CD14-positive monocyte (primary cell): ENCODE measurements at regions not wholly inside any gene's neighbourhood (a gene's known extent, or its start where the extent isn't known, plus 50 kb on each side); places are given as distances from the start of the nearest gene placed in this dataset.
"Not testable (repeated sequence)": the region's sequence is repeated elsewhere in the genome, so short reads cannot be mapped to it uniquely, and the experiment has no call there.

Source experiments
- DNase-seq, 3 donors: peaks; one replicate each; pipeline ENCODE4 v3.0.0-alpha.2; 2011 to 2022
- H2AFZ ChIP-seq: 2 replicates; pipeline ENCODE4 v1.6.0; 2012; ENCODE audit warnings: mild to moderate bottlenecking, low read depth, low read length, inconsistent platforms; ENCODE audit not compliant: insufficient read depth, poor library complexity, severe bottlenecking
- H3K27ac ChIP-seq, 2 donors: 1 replicate in 1 of 2; 2 replicates in 1 of 2; pipeline ENCODE4 v1.5.1; 2012 to 2013; ENCODE audit warnings: low read length in 2 of 2, control low read depth in 1 of 2, inconsistent platforms in 1 of 2, low read depth in 1 of 2, mild to moderate bottlenecking in 1 of 2
- H3K27me3 ChIP-seq, 2 donors: one replicate each; pipeline versions ENCODE4 v1.6.0 to v1.6.1; 2011 to 2013; ENCODE audit warnings: low read length in 2 of 2; ENCODE audit not compliant: control insufficient read depth in 2 of 2, insufficient read depth in 2 of 2
- H3K36me3 ChIP-seq, 2 donors: replicated peaks in 1 of 2; 1 replicate in 1 of 2; 2 replicates in 1 of 2; pipeline versions ENCODE4 v1.5.1 to v1.6.1; 2012 to 2013; ENCODE audit warnings: low read length in 2 of 2, control low read depth in 1 of 2, inconsistent platforms in 1 of 2, mild to moderate bottlenecking in 1 of 2; ENCODE audit not compliant: insufficient read depth in 2 of 2, control insufficient read depth in 1 of 2
- H3K4me1 ChIP-seq, 2 donors: 1 replicate in 1 of 2; 2 replicates in 1 of 2; pipeline versions ENCODE4 v1.5.1 to v1.6.1; 2012 to 2013; ENCODE audit warnings: low read length in 2 of 2, control low read depth in 1 of 2, inconsistent platforms in 1 of 2, mild to moderate bottlenecking in 1 of 2, moderate library complexity in 1 of 2; ENCODE audit not compliant: insufficient read depth in 2 of 2, control insufficient read depth in 1 of 2
- H3K4me2 ChIP-seq: replicated peaks from 2 replicates; pipeline ENCODE3; 2012; ENCODE audit warnings: low read length, moderate library complexity, mild to moderate bottlenecking; ENCODE audit not compliant: poor library complexity, severe bottlenecking; ENCODE audit errors: extremely low read depth
- H3K4me3 ChIP-seq, 3 experiments: fragments of 200-600 bp in 1 of 3; sonication (generic) in 1 of 3; replicated peaks in 1 of 3; 1 replicate in 2 of 3; 2 replicates in 1 of 3; pipeline ENCODE4 v1.5.1; 2011 to 2013; ENCODE audit warnings: low read length in 3 of 3, mild to moderate bottlenecking in 3 of 3, control low read depth in 2 of 3, low read depth in 2 of 3, inconsistent platforms in 1 of 3, moderate library complexity in 1 of 3
- H3K79me2 ChIP-seq: 2 replicates; pipeline ENCODE4 v1.6.0; 2012; ENCODE audit warnings: mild to moderate bottlenecking, control low read depth, inconsistent platforms, low read length, moderate library complexity; ENCODE audit not compliant: insufficient read depth
- H3K9ac ChIP-seq: 2 replicates; pipeline ENCODE4 v1.6.0; 2017; ENCODE audit warnings: low read length, mild to moderate bottlenecking; ENCODE audit not compliant: insufficient read depth, poor library complexity, severe bottlenecking
- H3K9me3 ChIP-seq, 2 donors: replicated peaks in 1 of 2; 1 replicate in 1 of 2; 2 replicates in 1 of 2; pipeline versions ENCODE4 v1.5.1 to v1.6.1; 2012 to 2013; ENCODE audit warnings: low read length in 2 of 2, control low read depth in 1 of 2; ENCODE audit not compliant: control insufficient read depth in 1 of 2, insufficient read depth in 1 of 2
- H4K20me1 ChIP-seq: 2 replicates; pipeline ENCODE4 v1.6.0; 2012; ENCODE audit warnings: mild to moderate bottlenecking, low read length, control low read depth, moderate library complexity; ENCODE audit not compliant: insufficient read depth
- H3K27ac Mint-ChIP-seq, 7 donors: one replicate each; pipeline ENCODE4 v1.8.0; 2020; ENCODE audit warnings: mild to moderate bottlenecking in 7 of 7, mixed read lengths in 7 of 7, moderate library complexity in 6 of 7, inconsistent platforms in 2 of 7
- H3K27me3 Mint-ChIP-seq, 3 donors: one replicate each; pipeline ENCODE4 v1.8.0; 2021 to 2022; ENCODE audit warnings: low read depth in 3 of 3, mild to moderate bottlenecking in 3 of 3, mixed read lengths in 3 of 3, moderate library complexity in 3 of 3, inconsistent platforms in 1 of 3
- H3K36me3 Mint-ChIP-seq, 2 donors: one replicate each; pipeline ENCODE4 v1.8.0; 2020; ENCODE audit warnings: mixed read lengths in 2 of 2, inconsistent platforms in 1 of 2, mild to moderate bottlenecking in 1 of 2
- H3K4me1 Mint-ChIP-seq: one replicate; pipeline ENCODE4 v1.8.0; 2020; ENCODE audit warnings: mild to moderate bottlenecking, mixed read lengths
- H3K4me3 Mint-ChIP-seq, 2 donors: one replicate each; pipeline ENCODE4 v1.8.0; 2020; ENCODE audit warnings: mild to moderate bottlenecking in 2 of 2, mixed read lengths in 2 of 2, moderate library complexity in 1 of 2
- H3K9me3 Mint-ChIP-seq, 7 donors: one replicate each; pipeline ENCODE4 v1.8.0; 2020 to 2022; ENCODE audit warnings: mixed read lengths in 7 of 7, mild to moderate bottlenecking in 6 of 7, moderate library complexity in 6 of 7, inconsistent platforms in 2 of 7
- WGBS: methylation state at CpG from one replicate; pipeline ENCODE4 v1.1.5; 2013; ENCODE audit warnings: missing lambda C conversion rate; ENCODE audit not compliant: insufficient coverage; 5-methylcytosine and 5-hydroxymethylcytosine counted together
- intact Hi-C, 2 donors: fragments of 100-400 bp; cut with micrococcal nuclease; formaldehyde crosslinking; loops; one replicate each; pipeline versions ENCODE4 v1.15.0 to v1.15.1; 2023
- TF ChIP-seq, protein P1 (sequence below): fragments of 200-600 bp; IDR thresholded peaks from one replicate; pipeline ENCODE4 v1.8.0; 2022; ENCODE audit warnings: antibody characterized with exemption, mild to moderate bottlenecking

DNA sequence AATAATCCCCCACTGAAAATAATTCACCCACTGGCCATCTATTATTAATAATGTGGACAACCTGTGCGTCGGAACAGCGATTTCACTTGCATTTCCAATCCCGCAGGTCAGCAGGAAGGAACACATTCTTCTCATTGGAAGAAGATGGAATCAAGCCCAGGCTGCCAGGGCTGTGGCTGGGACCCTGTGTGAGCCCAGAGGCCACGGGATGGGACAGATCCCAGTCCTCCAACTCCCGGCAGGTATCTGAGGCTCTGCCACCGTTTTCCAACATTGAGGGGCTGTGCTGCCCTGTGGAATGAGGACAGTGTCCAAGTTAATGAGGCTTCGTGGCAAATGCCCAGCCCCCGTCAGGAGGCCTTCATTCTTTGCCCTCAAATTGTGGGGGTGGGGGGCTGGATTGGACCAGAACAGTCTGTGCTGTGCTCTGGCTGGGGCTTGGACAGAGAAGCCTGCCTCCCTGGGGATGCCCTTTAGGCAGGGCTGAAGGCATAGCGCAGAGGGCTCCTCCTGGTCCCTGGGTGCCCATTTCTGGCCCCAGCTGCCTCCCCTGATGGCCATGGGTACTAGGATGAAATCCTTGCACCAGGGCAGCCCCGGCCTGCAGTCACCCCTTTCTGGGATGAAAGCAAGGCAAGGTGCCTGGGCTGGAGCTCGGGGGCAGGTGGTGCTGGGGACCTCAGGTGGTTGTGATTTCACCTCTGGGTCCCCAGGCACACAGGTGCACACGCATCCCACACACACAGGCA lies 195.0 kb upstream of the PPP1R26 start:
- no peaks in the 10 kb centered on the region for H3K4me1 ChIP-seq
- H3K79me2 ChIP-seq, result no peaks in the 10 kb centered on the region
- H3K4me1 Mint-ChIP-seq, result no peaks in the 10 kb centered on the region

DNA sequence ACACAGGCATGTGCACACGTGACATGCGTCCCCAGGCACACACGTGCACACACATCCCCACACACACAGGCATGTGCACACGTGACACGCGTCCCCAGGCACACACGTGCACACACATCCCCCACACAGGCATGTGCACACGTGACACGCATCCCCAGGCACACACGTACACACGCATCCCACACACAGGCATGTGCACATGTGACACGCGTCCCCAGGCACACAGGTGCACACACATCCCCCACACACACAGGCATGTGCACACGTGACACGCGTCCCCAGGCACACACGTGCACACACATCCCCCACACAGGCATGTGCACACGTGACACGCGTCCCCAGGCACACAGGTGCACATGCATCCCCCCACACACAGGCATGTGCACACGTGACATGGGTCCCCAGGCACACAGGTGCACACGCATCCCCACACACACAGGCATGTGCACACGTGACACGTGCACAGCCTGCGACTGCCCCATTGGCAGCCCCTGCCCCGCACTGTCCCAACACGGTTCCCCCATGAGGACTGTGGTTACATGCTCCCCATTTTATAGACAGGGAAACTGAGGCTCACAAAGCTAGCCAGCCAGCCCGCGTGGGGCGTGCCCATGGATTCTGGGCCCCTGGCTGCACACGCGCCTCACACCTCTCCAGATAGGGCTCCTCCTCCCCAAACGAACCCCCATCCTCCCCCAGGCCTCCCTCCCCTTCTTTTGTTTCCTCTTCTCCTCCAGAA lies 193.2 kb upstream of the PPP1R26 start:
- H3K9ac ChIP-seq, H3K27me3 ChIP-seq, H3K4me1 Mint-ChIP-seq, H3K36me3 Mint-ChIP-seq, DNase-seq, H3K4me1 ChIP-seq, H3K4me3 Mint-ChIP-seq, H4K20me1 ChIP-seq, H3K4me3 ChIP-seq, H3K36me3 ChIP-seq, H3K79me2 ChIP-seq, H3K4me2 ChIP-seq, H3K27ac ChIP-seq, intact Hi-C loops, H2AFZ ChIP-seq: not testable (repeated sequence)
- H3K9me3 Mint-ChIP-seq, result peaks cover 1 to 23% (median 12%) of the 10 kb centered on the region in 7 donors
- H3K27ac Mint-ChIP-seq, result peak overlapping the region in 1 of 7 donors; percentile 85
- peaks cover 0 to 20% of the 10 kb centered on the region in 2 donors for H3K9me3 ChIP-seq
- WGBS, result 88% methylated on average over 16 of the region's 33 CpGs
- H3K27me3 Mint-ChIP-seq, result peaks cover 5 to 15% (median 13%) of the 10 kb centered on the region in 3 donors

More for the DNA sequence above, 195.0 kb upstream of the PPP1R26 start:
- 84% methylated on average over 12 of the region's 13 CpGs for WGBS
- H3K27ac Mint-ChIP-seq, result no peak overlapping the region
- H3K4me2 ChIP-seq, result no peak overlapping the region
- intact Hi-C loops, result no loop called here
- no peaks in the 10 kb centered on the region for H3K36me3 Mint-ChIP-seq
- no peak overlapping the region for H3K4me3 Mint-ChIP-seq
- no peaks in the 10 kb centered on the region for H3K27me3 ChIP-seq
- TF ChIP-seq, protein P1, sequence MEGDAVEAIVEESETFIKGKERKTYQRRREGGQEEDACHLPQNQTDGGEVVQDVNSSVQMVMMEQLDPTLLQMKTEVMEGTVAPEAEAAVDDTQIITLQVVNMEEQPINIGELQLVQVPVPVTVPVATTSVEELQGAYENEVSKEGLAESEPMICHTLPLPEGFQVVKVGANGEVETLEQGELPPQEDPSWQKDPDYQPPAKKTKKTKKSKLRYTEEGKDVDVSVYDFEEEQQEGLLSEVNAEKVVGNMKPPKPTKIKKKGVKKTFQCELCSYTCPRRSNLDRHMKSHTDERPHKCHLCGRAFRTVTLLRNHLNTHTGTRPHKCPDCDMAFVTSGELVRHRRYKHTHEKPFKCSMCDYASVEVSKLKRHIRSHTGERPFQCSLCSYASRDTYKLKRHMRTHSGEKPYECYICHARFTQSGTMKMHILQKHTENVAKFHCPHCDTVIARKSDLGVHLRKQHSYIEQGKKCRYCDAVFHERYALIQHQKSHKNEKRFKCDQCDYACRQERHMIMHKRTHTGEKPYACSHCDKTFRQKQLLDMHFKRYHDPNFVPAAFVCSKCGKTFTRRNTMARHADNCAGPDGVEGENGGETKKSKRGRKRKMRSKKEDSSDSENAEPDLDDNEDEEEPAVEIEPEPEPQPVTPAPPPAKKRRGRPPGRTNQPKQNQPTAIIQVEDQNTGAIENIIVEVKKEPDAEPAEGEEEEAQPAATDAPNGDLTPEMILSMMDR, result no peak
- no peaks in the 10 kb centered on the region for H3K36me3 ChIP-seq
- peaks cover 5 to 9% (median 6%) of the 10 kb centered on the region in 3 donors for H3K27me3 Mint-ChIP-seq
- no peaks in the 10 kb centered on the region for H4K20me1 ChIP-seq
- H3K9me3 Mint-ChIP-seq, result peaks cover 1 to 23% (median 12%) of the 10 kb centered on the region in 7 donors
- no peak overlapping the region for H3K9ac ChIP-seq
- H2AFZ ChIP-seq, result no peak overlapping the region
- H3K4me3 ChIP-seq, result no peak overlapping the region
- no peak overlapping the region for H3K27ac ChIP-seq
- DNase-seq, result no peak
- peaks cover 0 to 20% of the 10 kb centered on the region in 2 donors for H3K9me3 ChIP-seq
